H9 (cell line): ENCODE measurements at regions not wholly inside any gene's neighbourhood (a gene's known extent, or its start where the extent isn't known, plus 50 kb on each side); places are given as distances from the start of the nearest gene placed in this dataset.

Source experiments
- DNase-seq: peaks from one replicate; pipeline ENCODE4 v3.0.0-alpha.2; 2017
- H2AFZ ChIP-seq: one replicate; pipeline ENCODE4 v1.6.1; 2013; ENCODE audit warnings: mild to moderate bottlenecking, low read length, control low read depth, moderate library complexity
- H2AK5ac ChIP-seq: 2 replicates; pipeline ENCODE4 v1.6.1; 2013; ENCODE audit warnings: low read length, control low read depth, mixed read lengths; ENCODE audit not compliant: insufficient read length
- H2BK120ac ChIP-seq: one replicate; pipeline ENCODE4 v1.6.1; 2013; ENCODE audit warnings: low read depth, mild to moderate bottlenecking, low read length, control low read depth, inconsistent platforms; ENCODE audit not compliant: poor library complexity, severe bottlenecking
- H2BK12ac ChIP-seq: 2 replicates; pipeline ENCODE4 v1.6.1; 2013; ENCODE audit warnings: low read length, control low read depth, mixed read lengths, low read depth; ENCODE audit not compliant: insufficient read length
- H2BK15ac ChIP-seq: 2 replicates; pipeline ENCODE4 v1.6.1; 2013; ENCODE audit warnings: low read depth, low read length, control low read depth
- H2BK20ac ChIP-seq: one replicate; pipeline ENCODE4 v1.6.1; 2013; ENCODE audit warnings: low read depth, mild to moderate bottlenecking, low read length, control low read depth, inconsistent platforms; ENCODE audit not compliant: poor library complexity, severe bottlenecking
- H2BK5ac ChIP-seq: 2 replicates; pipeline ENCODE4 v1.6.1; 2013; ENCODE audit warnings: low read length, control low read depth, mixed read lengths; ENCODE audit not compliant: insufficient read length
- H3K14ac ChIP-seq: 2 replicates; pipeline ENCODE4 v1.6.1; 2013; ENCODE audit warnings: low read length, control low read depth; ENCODE audit not compliant: insufficient read depth
- H3K18ac ChIP-seq: 2 replicates; pipeline ENCODE4 v1.6.1; 2013; ENCODE audit warnings: low read depth, mild to moderate bottlenecking, mixed read lengths, low read length, control low read depth; ENCODE audit not compliant: insufficient read length
- H3K23ac ChIP-seq: 2 replicates; pipeline ENCODE4 v1.6.1; 2013; ENCODE audit warnings: low read length, control low read depth, mixed read lengths, low read depth; ENCODE audit not compliant: insufficient read length
- H3K23me2 ChIP-seq: 2 replicates; pipeline ENCODE4 v1.6.1; 2013; ENCODE audit warnings: low read depth, mild to moderate bottlenecking, mixed read lengths, low read length, control low read depth; ENCODE audit not compliant: insufficient read length, poor library complexity, severe bottlenecking
- H3K27ac ChIP-seq: 2 replicates; pipeline ENCODE4 v1.5.1; 2013; ENCODE audit warnings: low read length, control low read depth, mixed read lengths, low read depth; ENCODE audit not compliant: insufficient read length
- H3K27me3 ChIP-seq: 2 replicates; pipeline ENCODE4 v1.6.1; 2013; ENCODE audit warnings: low read length, control low read depth, inconsistent platforms; ENCODE audit not compliant: insufficient read depth
- H3K4ac ChIP-seq: 2 replicates; pipeline ENCODE4 v1.6.1; 2013; ENCODE audit warnings: low read depth, mild to moderate bottlenecking, control low read depth, inconsistent platforms, low read length, moderate library complexity
- H3K4me1 ChIP-seq: 2 replicates; pipeline ENCODE4 v1.6.1; 2013; ENCODE audit warnings: low read length, control low read depth, inconsistent platforms; ENCODE audit not compliant: insufficient read depth
- H3K4me2 ChIP-seq: 2 replicates; pipeline ENCODE4 v1.6.1; 2013; ENCODE audit warnings: low read length, control low read depth, mixed read lengths; ENCODE audit not compliant: insufficient read length, insufficient read depth
- H3K56ac ChIP-seq: 2 replicates; pipeline ENCODE4 v1.6.1; 2013; ENCODE audit warnings: low read depth, mild to moderate bottlenecking, mixed read lengths, low read length, control low read depth; ENCODE audit not compliant: insufficient read length
- H3K79me1 ChIP-seq: 2 replicates; pipeline ENCODE4 v1.6.1; 2013; ENCODE audit warnings: low read depth, mild to moderate bottlenecking, moderate library complexity, low read length, control low read depth, inconsistent platforms; ENCODE audit not compliant: insufficient read depth, poor library complexity, severe bottlenecking
- H3K79me2 ChIP-seq: 2 replicates; pipeline ENCODE4 v1.6.1; 2013; ENCODE audit warnings: low read length, control low read depth, inconsistent platforms; ENCODE audit not compliant: insufficient read depth
- H3K9ac ChIP-seq: 2 replicates; pipeline ENCODE4 v1.6.1; 2013; ENCODE audit warnings: low read length, control low read depth, mixed read lengths; ENCODE audit not compliant: insufficient read length; ENCODE audit errors: extremely low read depth
- H3K9me3 ChIP-seq: one replicate; pipeline ENCODE4 v1.6.1; 2013; ENCODE audit warnings: low read depth, low read length, inconsistent platforms; ENCODE audit not compliant: control insufficient read depth
- H3T11ph ChIP-seq: one replicate; pipeline ENCODE4 v1.6.1; 2013; ENCODE audit warnings: mild to moderate bottlenecking, low read length, control low read depth, inconsistent platforms
- H4K20me1 ChIP-seq: one replicate; pipeline ENCODE4 v1.6.1; 2013; ENCODE audit not compliant: control insufficient read depth, insufficient read length, insufficient read depth
- H4K5ac ChIP-seq: 2 replicates; pipeline ENCODE4 v1.6.1; 2013; ENCODE audit warnings: low read depth, mild to moderate bottlenecking, mixed read lengths, low read length, control low read depth; ENCODE audit not compliant: insufficient read length
- H4K8ac ChIP-seq: replicated peaks from 2 replicates; pipeline ENCODE4 v1.6.1; 2013; ENCODE audit warnings: low read length, control low read depth, mixed read lengths, low read depth; ENCODE audit not compliant: insufficient read length
- H4K91ac ChIP-seq: 2 replicates; pipeline ENCODE4 v1.6.1; 2013; ENCODE audit warnings: low read depth, mild to moderate bottlenecking, moderate library complexity, mixed read lengths, low read length, control low read depth; ENCODE audit not compliant: insufficient read length
- H3K27ac Mint-ChIP-seq, 3 experiments: 2 replicates in 2 of 3; 3 replicates in 1 of 3; pipeline ENCODE4 v1.8.0; 2020 to 2021; ENCODE audit warnings: mixed read lengths in 3 of 3, mild to moderate bottlenecking in 1 of 3, moderate library complexity in 1 of 3
- H3K27me3 Mint-ChIP-seq: 2 replicates; pipeline ENCODE4 v1.8.0; 2021; ENCODE audit warnings: low read depth, mild to moderate bottlenecking, moderate library complexity, mixed read lengths
- H3K36me3 Mint-ChIP-seq, 3 experiments: 2 replicates in 2 of 3; 3 replicates in 1 of 3; pipeline ENCODE4 v1.8.0; 2020 to 2021; ENCODE audit warnings: low read depth in 3 of 3, mixed read lengths in 3 of 3; ENCODE audit not compliant: insufficient read depth in 1 of 3
- H3K4me1 Mint-ChIP-seq, 2 experiments: 2 replicates each; pipeline ENCODE4 v1.8.0; 2020; ENCODE audit warnings: mixed read lengths in 2 of 2
- H3K4me3 Mint-ChIP-seq, 2 experiments: 2 replicates in 1 of 2; 3 replicates in 1 of 2; pipeline ENCODE4 v1.8.0; 2020 to 2021; ENCODE audit warnings: mild to moderate bottlenecking in 2 of 2, mixed read lengths in 2 of 2, moderate library complexity in 1 of 2
- H3K9me3 Mint-ChIP-seq, 2 experiments: 2 replicates in 1 of 2; 3 replicates in 1 of 2; pipeline ENCODE4 v1.8.0; 2020; ENCODE audit warnings: mild to moderate bottlenecking in 2 of 2, mixed read lengths in 2 of 2, moderate library complexity in 1 of 2
- CTCF ChIP-seq: fragments of 200-600 bp; sonication (generic); conservative IDR thresholded peaks from 3 replicates; pipeline ENCODE4 v1.8.0; 2021; ENCODE audit warnings: antibody characterized with exemption, mild to moderate bottlenecking
- WGBS: extraction: QIAGEN DNeasy Blood & Tissue Kit; methylation state at CpG from one replicate; pipeline ENCODE4 v1.1.7; 2013; ENCODE audit warnings: missing lambda C conversion rate, low lambda C conversion rate, mixed read lengths; ENCODE audit not compliant: insufficient read length; ENCODE audit errors: extremely low coverage; 5-methylcytosine and 5-hydroxymethylcytosine counted together

GRCh38 chr21:16370186-16370585 is 640.4 kb downstream of the USP25 start:
- no peak overlapping the region for H2AFZ ChIP-seq
- H3K79me2 ChIP-seq = no peaks in the 10 kb centered on the region
- H2BK120ac ChIP-seq = no peak overlapping the region

More at GRCh38 chr21:16370186-16370585, 640.4 kb downstream of the USP25 start:
- TF ChIP-seq CTCF = no peak
- Mint-ChIP-seq H3K36me3 (no peaks in the 10 kb centered on the region), H3K9me3 (no peaks in the 10 kb centered on the region), H3K27me3 (no peaks in the 10 kb centered on the region), H3K4me3 (no peak overlapping the region), H3K27ac (no peak overlapping the region), H3K4me1 (peaks cover 2 to 4% of the 10 kb centered on the region in 2 experiments; a peak in 2 of 4 replicates)
- Histone ChIP-seq H3K56ac (no peak overlapping the region), H3K27me3 (no peaks in the 10 kb centered on the region), H3K18ac (no peak overlapping the region), H3T11ph (no peak overlapping the region), H4K5ac (no peak overlapping the region), H4K8ac (no peak overlapping the region), H3K27ac (no peak overlapping the region), H3K4ac (no peak overlapping the region), H3K79me1 (no peaks in the 10 kb centered on the region), H2BK15ac (no peak overlapping the region), H3K4me2 (no peak overlapping the region), H3K9ac (no peak overlapping the region), H3K23ac (no peak overlapping the region), H2BK5ac (no peak overlapping the region), H2BK12ac (no peak overlapping the region), H3K9me3 (no peaks in the 10 kb centered on the region), H3K23me2 (no peaks in the 10 kb centered on the region), H4K91ac (no peak overlapping the region), H2AK5ac (no peak overlapping the region), H2BK20ac (no peak overlapping the region), H3K4me1 (no peaks in the 10 kb centered on the region), H3K14ac (no peak overlapping the region), H4K20me1 (no peaks in the 10 kb centered on the region)
- WGBS = no CpG with 5 or more reads among the region's 10 CpGs
- DNase-seq = no peak
